Parathyroid adenoma (tissue), 2 donors: ENCODE measurements at regions not wholly inside any gene's neighbourhood (a gene's known extent, or its start where the extent isn't known, plus 50 kb on each side); places are given as distances from the start of the nearest gene placed in this dataset.

Source experiments
- H2AFZ ChIP-seq: fragments of 300-600 bp; sonication (generic); one replicate; pipeline ENCODE4 v1.7.0; 2017; ENCODE audit warnings: antibody characterized with exemption, mild to moderate bottlenecking
- H3K27ac ChIP-seq: fragments of 300-600 bp; sonication (generic); one replicate; pipeline ENCODE4 v1.7.0; 2017
- H3K27me3 ChIP-seq: fragments of 300-600 bp; sonication (generic); one replicate; pipeline ENCODE4 v1.7.0; 2017; ENCODE audit warnings: low read length; ENCODE audit not compliant: control insufficient read depth, insufficient read depth
- H3K36me3 ChIP-seq: fragments of 300-600 bp; sonication (generic); one replicate; pipeline ENCODE4 v1.7.0; 2017; ENCODE audit warnings: low read length; ENCODE audit not compliant: control insufficient read depth, insufficient read depth
- H3K4me1 ChIP-seq: fragments of 300-600 bp; sonication (generic); one replicate; pipeline ENCODE4 v1.7.0; 2017; ENCODE audit warnings: control low read depth
- H3K4me2 ChIP-seq: fragments of 300-600 bp; sonication (generic); one replicate; pipeline ENCODE4 v1.7.0; 2017; ENCODE audit warnings: low read length
- H3K4me3 ChIP-seq: fragments of 300-600 bp; sonication (generic); one replicate; pipeline ENCODE4 v1.7.0; 2017; ENCODE audit warnings: low read depth, low read length
- H3K79me2 ChIP-seq: fragments of 300-600 bp; sonication (generic); one replicate; pipeline ENCODE4 v1.7.0; 2017; ENCODE audit warnings: control low read depth
- H3K9ac ChIP-seq: fragments of 300-600 bp; sonication (generic); one replicate; pipeline ENCODE4 v1.7.0; 2017; ENCODE audit warnings: mild to moderate bottlenecking
- H3K9me3 ChIP-seq: fragments of 300-600 bp; sonication (generic); one replicate; pipeline ENCODE4 v1.7.0; 2017; ENCODE audit warnings: low read length; ENCODE audit not compliant: control insufficient read depth
- CTCF ChIP-seq: fragments of 300-600 bp; sonication (generic); IDR thresholded peaks from one replicate; pipeline ENCODE4 v1.7.0; 2017; ENCODE audit warnings: antibody characterized with exemption, mild to moderate bottlenecking
- donor health status: primary hyperparathyroidism.

- Histone ChIP-seq H3K79me2 (no peaks in the 10 kb centered on the region), H3K27ac (no peak overlapping the region), H3K9ac (no peak overlapping the region), H3K4me2 (no peak overlapping the region), H3K4me1 (no peaks in the 10 kb centered on the region), H3K9me3 (no peaks in the 10 kb centered on the region), H3K4me3 (no peak overlapping the region), H3K36me3 (no peaks in the 10 kb centered on the region), H2AFZ (no peak overlapping the region), H3K27me3 (no peaks in the 10 kb centered on the region)
- TF ChIP-seq CTCF: no peak
Measured at GRCh38 chr3:170640737-170641171, 54.9 kb upstream of the SLC7A14 start.

GRCh38 chr3:170638988-170639387 is 53.1 kb upstream of the SLC7A14 start:
- Histone ChIP-seq H3K4me1 (no peaks in the 10 kb centered on the region), H3K79me2 (no peaks in the 10 kb centered on the region)
- TF ChIP-seq CTCF: no peak

GRCh38 chr3:170637306-170637705 is 51.4 kb upstream of the SLC7A14 start:
- Histone ChIP-seq H3K9me3 (no peaks in the 10 kb centered on the region), H3K9ac (no peak overlapping the region), H3K36me3 (no peaks in the 10 kb centered on the region), H3K27ac (no peak overlapping the region), H3K79me2 (no peaks in the 10 kb centered on the region), H2AFZ (no peak overlapping the region), H3K4me3 (no peak overlapping the region), H3K4me2 (no peak overlapping the region), H3K4me1 (no peaks in the 10 kb centered on the region), H3K27me3 (no peaks in the 10 kb centered on the region)
- no peak for TF ChIP-seq CTCF

More at GRCh38 chr3:170638988-170639387, 53.1 kb upstream of the SLC7A14 start:
- Histone ChIP-seq H3K9me3 (no peaks in the 10 kb centered on the region), H3K4me3 (no peak overlapping the region), H3K9ac (no peak overlapping the region), H2AFZ (no peak overlapping the region), H3K27ac (no peak overlapping the region), H3K27me3 (no peaks in the 10 kb centered on the region), H3K4me2 (no peak overlapping the region), H3K36me3 (no peaks in the 10 kb centered on the region)

GRCh38 chr3:170636400-170636973 is 50.6 kb upstream of the SLC7A14 start:
- Histone ChIP-seq H2AFZ (no peak overlapping the region), H3K9ac (no peak overlapping the region), H3K9me3 (no peaks in the 10 kb centered on the region), H3K36me3 (no peaks in the 10 kb centered on the region), H3K4me1 (no peaks in the 10 kb centered on the region), H3K79me2 (no peaks in the 10 kb centered on the region), H3K27ac (no peak overlapping the region), H3K4me3 (no peak overlapping the region), H3K27me3 (no peaks in the 10 kb centered on the region), H3K4me2 (no peak overlapping the region)
- no peak for TF ChIP-seq CTCF
